Activated gamma-delta T cell treated with anti-CD3 and anti-CD28 coated beads, Interleukin-2, amount 50 U/mL, for 16 hours (primary cell): ENCODE measurements at regions not wholly inside any gene's neighbourhood (a gene's known extent, or its start where the extent isn't known, plus 50 kb on each side); places are given as distances from the start of the nearest gene placed in this dataset.
"Not testable (repeated sequence)": the region's sequence is repeated elsewhere in the genome, so short reads cannot be mapped to it uniquely, and the experiment has no call there.

Source experiments
- DNase-seq: peaks from one replicate; pipeline ENCODE4 v3.0.0-alpha.2; 2020; ENCODE audit warnings: low read depth

DNA sequence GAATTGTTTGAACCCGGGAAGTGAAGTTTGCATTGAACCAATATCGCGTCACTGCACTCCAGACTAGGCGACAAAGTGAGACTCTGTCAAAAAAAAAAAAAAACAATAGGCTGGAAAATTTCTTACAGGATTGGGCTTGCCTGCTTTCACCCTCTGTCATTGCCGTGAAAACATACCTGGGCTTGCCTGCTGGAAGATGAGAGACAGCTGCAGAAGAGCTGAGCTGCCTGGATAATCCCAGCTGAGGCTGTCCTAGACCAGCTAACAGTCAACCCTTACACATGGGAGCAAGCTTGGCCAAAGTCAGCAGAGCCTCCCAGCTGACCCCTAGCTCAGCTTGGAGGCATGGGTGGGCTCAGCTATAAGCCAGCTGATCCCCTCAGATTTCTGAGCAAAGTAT, 306.2 kb downstream of the CCSER2 start:
- no peak for DNase-seq

DNA sequence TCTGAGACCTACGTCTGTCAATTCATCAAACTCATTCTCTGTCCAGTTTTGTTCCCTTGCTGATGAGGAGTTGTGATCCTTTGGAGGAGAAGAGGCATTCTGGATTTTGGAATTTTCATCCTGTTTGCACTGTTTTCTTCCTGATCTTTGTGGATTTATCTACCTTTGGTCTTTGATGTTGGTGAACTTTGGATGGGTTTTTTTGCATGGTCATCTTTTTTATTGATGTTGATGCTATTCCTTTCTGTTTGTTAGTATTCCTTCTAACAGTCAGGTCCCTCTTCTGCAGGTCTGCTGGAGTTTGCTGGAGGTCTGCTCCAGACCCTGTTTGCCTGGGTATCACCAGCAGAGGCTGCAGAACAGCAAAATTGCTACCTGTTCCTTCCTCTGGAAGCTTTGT, 322.2 kb downstream of the CCSER2 start:
- DNase-seq = not testable (repeated sequence)

- no peak for DNase-seq
These were observed 326.3 kb downstream of the CCSER2 start for GRCh38 chr10:84654671-84655070.

GRCh38 chr10:84659027-84659426, 330.6 kb downstream of the CCSER2 start:
- no peak for DNase-seq

DNA sequence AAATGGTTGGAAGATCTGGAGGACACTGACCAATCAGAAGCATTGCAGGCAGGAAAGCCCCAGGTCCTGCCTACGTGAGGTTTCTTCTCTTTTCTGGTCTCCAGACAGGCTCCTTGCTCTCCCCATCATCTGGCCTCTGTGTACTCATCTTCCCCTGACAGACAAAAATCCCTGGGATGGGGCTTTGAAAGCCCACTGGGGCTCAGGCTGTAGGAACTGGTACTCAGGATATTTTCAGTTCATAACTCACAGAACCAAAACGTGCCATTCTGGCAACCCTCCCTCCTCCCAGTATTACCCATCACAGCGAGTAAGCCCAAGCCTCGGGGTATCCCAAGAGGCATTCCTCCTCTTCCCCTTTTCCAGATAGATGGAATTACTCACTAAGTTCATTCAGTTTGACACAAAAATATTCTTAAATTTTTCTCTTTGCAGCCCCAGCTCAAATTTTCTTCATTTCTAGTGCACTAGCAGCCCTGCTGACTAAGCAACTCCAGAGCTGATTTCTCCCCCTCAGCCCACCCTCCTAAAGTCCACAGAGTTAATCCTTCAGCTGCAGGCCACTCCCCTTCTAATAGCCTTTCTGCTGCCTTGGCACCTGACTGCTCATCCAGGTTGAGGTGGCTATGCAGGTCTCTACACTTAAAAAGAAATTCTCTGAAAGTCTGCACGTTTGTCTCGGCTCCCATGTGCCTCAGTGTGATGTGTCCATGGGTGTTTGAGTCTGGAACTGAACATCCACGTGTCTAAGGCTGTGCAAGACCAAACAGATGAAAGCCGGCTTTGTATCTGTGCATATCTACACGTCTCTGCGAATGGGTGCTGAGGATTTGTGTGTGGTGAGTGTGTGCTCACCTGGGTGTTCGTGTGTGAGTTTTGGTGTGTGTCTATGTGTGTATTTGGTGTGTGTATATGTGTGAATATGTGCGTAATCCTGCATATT, 331.4 kb downstream of the CCSER2 start:
- no peak for DNase-seq

DNA sequence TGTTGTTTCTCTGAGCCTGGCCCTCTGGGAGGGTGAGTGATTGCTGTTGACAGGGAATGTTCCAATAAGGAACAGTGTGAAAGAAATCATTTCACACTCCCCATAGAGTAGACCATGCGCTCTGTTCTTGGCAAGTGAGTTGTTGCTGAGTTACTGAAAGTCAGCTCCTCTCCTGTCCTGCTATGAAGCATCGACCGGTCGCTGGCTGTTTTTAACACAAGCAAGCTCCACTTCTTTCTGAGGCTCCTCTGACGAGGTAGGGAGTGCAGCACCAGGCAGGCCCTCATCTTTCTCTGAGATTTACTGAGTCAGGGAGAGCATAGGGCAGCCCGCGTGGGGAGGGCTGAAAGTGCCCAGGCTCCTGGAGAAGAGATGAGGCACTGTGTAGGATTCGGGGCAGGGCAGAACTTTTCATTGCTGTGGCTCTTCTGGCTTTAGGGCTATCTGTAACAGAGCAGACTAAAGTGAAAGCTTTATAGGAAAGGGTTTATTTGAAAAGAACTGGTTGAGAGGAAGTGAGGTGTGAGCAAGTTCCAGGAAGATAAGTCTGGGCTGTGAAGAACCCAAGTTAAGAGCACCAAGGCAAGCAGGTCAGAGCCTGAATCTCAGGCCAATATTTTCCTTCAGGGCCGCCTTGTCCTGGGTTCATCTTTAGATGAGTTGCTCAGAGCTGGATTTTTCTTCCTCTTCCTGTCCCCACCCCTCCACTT, 332.2 kb downstream of the CCSER2 start:
- DNase-seq = no peak

DNA sequence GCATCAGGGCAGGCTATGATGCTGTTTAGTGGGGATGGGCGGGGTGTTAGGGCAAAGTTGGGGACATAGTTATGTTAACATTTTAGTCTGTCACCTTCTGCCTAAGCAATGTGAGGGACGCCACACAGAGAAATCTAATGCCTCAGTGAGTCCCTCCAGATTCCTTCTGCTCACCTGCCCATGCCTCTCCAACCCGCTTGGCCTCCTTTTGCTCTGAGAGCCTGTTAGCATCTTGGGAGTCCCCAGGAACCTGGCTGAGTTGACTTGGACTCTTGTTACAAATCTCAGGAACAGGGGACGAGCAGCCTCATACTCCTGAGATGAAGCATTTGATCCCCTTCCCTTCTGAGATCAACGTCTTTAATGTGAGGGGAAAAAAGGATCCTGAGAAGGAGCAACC, 336.8 kb downstream of the CCSER2 start:
- DNase-seq = no peak

DNA sequence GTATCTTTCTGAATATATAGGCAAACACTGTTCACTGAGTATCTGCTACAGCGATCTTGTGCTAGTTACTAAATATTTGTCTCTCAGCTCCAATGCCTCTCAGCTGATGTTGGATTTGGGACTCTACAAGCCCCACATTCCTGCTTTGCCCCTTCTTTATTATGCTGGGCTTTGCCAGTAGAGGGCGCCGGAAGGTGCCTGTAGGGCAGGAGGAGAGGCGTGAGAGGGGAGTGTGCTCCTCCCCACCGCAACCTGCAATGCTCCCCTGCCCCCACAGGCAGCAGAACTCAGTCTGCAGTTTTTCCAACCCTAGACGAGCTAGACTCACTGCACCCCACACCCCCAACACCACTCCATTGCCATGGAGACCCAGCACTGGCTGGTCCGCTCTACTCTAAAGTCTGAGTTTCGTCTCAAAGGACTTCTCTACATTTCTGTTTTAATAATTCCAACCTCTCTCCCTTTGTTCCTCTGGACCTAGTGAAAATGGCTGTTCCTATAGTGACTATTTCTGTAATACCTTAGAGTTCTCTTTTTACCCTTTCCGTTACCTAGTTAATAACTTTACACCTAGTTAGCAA, 337.6 kb downstream of the CCSER2 start:
- no peak for DNase-seq

DNA sequence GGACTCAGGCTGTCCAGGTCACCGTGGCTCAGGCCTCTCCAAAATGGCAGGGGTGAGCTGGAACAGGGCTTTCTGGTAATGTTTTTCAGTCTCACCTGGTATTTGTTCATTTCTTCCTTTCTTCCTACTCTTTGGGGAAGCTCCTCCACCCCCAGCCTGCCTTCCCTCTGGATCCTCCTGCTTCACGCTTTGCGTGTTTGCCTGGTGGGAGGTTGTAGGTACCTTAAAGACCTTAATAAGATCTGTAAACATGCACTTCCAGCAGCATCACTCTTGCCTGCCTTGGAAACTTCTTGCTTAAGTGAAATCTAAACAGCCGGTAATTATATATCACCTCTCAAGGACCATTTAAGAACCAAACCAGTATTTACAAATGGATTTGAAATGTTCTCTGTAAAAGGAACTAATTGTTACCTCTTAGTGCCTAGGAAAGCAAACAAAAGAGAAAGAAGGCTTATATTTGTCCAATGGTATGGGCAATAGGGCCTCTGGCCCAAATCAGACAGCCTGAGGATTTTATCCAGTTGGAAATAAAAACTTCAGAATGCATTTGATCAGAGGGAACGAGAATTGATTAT, 339.9 kb downstream of the CCSER2 start:
- DNase-seq = no peak

- no peak for DNase-seq
These were observed 346.7 kb downstream of the CCSER2 start for GRCh38 chr10:84675060-84675459.

- DNase-seq = no peak
These were observed 348.1 kb downstream of the CCSER2 start for GRCh38 chr10:84676536-84676935.

GRCh38 chr10:84681781-84682180, 353.4 kb downstream of the CCSER2 start:
- no peak for DNase-seq

DNA sequence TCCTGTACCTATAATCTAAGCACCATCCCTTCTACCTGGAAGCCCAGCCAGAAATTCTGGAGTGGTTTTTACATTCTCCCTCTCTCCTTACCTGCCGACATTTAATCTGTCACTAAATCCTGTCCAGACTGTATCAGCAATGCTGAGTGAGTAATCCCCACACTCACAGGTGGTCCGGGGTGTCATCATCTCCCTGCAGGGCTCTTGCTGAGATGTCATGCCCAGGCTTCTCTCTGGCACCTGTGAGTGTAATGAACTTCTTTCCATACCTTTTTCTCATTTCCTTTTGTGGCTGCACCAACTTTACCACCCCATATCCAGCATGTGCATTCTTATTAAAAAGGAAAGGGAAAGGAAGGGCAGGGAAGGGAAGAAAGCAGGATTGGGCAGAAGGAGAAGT, 355.2 kb downstream of the CCSER2 start:
- no peak for DNase-seq

DNA sequence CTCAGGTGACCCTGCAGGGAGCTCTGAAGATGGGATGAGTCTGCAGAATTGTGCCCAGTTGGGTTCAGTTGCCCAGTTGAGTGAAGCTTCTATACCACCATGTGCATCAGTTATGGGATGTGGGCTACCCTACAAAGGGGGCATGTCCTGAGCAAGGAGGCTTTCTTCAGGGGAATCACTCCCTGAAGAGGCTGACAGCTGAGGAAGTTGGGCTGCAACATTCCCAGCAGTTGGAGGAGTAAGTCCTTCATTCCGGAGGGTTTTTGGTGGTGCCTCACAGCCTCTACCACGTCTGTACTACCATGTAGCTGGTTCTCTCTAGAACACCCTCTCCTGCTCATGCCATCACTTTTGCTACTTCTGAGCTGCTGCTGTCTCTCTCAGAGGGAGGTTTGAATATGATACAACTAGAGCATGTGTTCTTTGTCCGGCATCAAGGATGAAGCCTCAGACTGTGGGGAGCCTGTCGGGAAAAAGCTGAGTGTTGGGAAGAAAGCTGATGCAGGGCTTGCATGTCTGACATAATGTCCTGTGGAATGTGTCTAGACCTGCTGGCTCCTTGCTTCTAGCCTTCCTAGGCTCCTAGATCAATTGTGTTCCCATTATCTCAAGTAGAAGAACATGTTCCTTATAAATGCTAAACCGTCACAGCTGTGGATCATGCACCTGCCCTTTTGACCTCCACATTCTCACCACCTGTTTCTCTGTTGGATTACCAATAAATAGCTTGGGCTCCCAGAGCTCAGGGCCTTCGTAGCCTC, 355.8 kb downstream of the CCSER2 start:
- no peak for DNase-seq

- no peak for DNase-seq
These were observed 356.8 kb downstream of the CCSER2 start for GRCh38 chr10:84685047-84685660.

DNA sequence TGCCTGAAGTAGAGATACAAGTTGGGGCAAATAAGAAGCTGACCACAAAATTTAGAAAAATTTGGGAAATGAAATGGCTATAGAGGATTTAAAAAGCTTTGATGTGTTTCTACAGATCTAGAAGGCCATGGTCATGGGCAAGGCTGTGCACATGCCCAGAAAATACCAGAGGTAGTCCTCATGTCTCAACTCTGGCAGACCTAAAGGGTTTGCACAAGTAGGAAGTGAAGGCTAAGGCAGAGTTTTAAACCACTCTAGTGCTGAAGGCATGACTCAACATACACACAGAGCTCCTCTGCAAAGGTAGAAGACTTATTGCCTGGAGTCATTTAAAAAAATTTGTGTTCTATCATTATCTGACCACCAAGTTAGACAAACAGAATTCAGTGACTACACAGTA, 364.6 kb downstream of the CCSER2 start:
- DNase-seq = no peak

GRCh38 chr10:84695902-84696301, 367.5 kb downstream of the CCSER2 start:
- DNase-seq = no peak

DNA sequence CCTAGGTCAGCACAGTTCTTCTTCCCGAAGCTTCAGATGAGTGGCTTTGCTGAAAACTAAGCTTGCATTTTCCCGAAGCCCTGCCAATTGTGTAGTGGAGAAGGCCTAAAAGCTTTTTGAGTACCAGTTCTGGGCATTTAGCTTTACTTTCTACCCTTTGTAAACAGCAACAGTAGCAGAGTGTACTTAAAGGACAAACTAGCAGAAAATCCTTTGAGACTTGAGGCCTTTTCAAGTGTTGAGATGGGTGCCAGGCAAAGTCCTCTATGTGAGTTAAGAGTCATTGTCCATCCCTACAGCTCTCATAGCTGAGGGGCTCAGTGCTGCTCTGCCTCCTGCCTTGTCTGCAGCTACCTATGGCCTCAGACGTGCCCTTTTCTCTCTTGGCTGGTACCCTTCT, 368.2 kb downstream of the CCSER2 start:
- no peak for DNase-seq

GRCh38 chr10:84698989-84699388, 370.6 kb downstream of the CCSER2 start:
- DNase-seq = no peak

- DNase-seq = no peak
These were observed 372.4 kb downstream of the CCSER2 start for GRCh38 chr10:84700668-84701369.

GRCh38 chr10:84701370-84701720, 373.0 kb downstream of the CCSER2 start:
- DNase-seq = no peak
